ENCODE measurements at regions not wholly inside any gene's neighbourhood (a gene's known extent, or its start where the extent isn't known, plus 50 kb on each side); places are given as distances from the start of the nearest gene placed in this dataset.

DNA sequence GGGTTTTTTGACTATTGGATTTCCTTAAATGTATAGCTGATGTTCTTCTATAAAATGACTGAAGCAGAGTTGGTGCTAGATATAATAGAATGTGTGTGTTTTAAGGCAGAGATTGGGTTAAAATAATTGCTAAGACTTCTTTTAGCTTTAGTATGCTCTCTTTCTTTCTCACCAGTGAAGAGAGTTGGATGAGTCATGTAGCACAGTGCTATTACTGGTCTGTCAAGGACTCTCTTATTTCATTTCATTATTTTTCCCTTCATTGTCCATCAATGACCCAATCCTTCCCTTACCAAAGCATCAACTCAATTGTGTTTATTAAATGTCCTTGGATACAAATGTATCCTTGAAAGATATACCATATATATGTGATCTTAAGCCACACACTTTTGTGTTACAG, 268.9 kb downstream of the IRS2 start:
- POLR2A ChIA-PET = no interaction called here
- H3K4me3 ChIP-seq = no peak overlapping the region
- no TSS peak for BruUV-seq (replicated peaks)

More for the DNA sequence above, 268.9 kb downstream of the IRS2 start:
- SMC1A ChIA-PET (ENCODE audit: uncharacterized antibody, unreplicated experiment) = no interaction called here
- FAIRE-seq (no peak), DNase-seq (ENCODE audit: low read depth, low spot score) (no peak), ATAC-seq (no peak)
- Histone ChIP-seq H3K27ac (ENCODE audit: control insufficient read depth, insufficient read depth) (no peak overlapping the region), H4K20me1 (ENCODE audit: control insufficient read depth, insufficient read depth) (no peaks in the 10 kb centered on the region), H3K79me2 (ENCODE audit: control insufficient read depth, insufficient read depth, low read length) (no peaks in the 10 kb centered on the region), H3K9ac (ENCODE audit: control insufficient read depth, insufficient read depth, low read length) (no peak overlapping the region), H3K27me3 (replicated peaks in 1 of 2; ENCODE audit: control insufficient read depth in 2 of 2, insufficient read depth in 2 of 2, low read length in 1 of 2) (no peaks in the 10 kb centered on the region), H3K36me3 (ENCODE audit: control insufficient read depth in 2 of 2, insufficient read depth in 2 of 2, low read length in 1 of 2) (no peaks in the 10 kb centered on the region), H2AFZ (ENCODE audit: control insufficient read depth, low read depth, low read length) (no peak overlapping the region), H3K9me3 (replicated peaks; ENCODE audit: control insufficient read depth, insufficient read depth, low read length) (no peaks in the 10 kb centered on the region), H3K4me1 (ENCODE audit: control insufficient read depth, insufficient read depth, low read length) (no peaks in the 10 kb centered on the region), H3K4me2 (ENCODE audit: control insufficient read depth, insufficient read depth) (no peak overlapping the region)
- CTCF ChIA-PET = interaction anchor here (1.1 to 1.2 kb wide), 2 partner anchors 29 to 371 kb away, joined by 3 to 4 read pairs; no protein-coding TSS in a partner anchor
- intact Hi-C loops (cut with micrococcal nuclease; ENCODE audit: unreplicated experiment) (no loop called here), in situ Hi-C loops (cut with MboI) (no loop called here)
- RAD21 ChIA-PET (ENCODE audit: unreplicated experiment) = interaction anchor here (0.6 kb wide), 1 partner anchor 118 kb away, joined by 3 read pairs; no protein-coding TSS in a partner anchor
- no peak for TF ChIP-seq SREBF2 (IDR thresholded peaks at IDR 0.05; ENCODE audit: low read length)
- no peak for TF ChIP-seq ESRRA (IDR thresholded peaks at IDR 0.05; ENCODE audit: low read length)
- TF ChIP-seq GATAD2B (conservative IDR thresholded peaks at IDR 0.05; ENCODE audit: low read depth) = no peak
- TF ChIP-seq, protein P1, sequence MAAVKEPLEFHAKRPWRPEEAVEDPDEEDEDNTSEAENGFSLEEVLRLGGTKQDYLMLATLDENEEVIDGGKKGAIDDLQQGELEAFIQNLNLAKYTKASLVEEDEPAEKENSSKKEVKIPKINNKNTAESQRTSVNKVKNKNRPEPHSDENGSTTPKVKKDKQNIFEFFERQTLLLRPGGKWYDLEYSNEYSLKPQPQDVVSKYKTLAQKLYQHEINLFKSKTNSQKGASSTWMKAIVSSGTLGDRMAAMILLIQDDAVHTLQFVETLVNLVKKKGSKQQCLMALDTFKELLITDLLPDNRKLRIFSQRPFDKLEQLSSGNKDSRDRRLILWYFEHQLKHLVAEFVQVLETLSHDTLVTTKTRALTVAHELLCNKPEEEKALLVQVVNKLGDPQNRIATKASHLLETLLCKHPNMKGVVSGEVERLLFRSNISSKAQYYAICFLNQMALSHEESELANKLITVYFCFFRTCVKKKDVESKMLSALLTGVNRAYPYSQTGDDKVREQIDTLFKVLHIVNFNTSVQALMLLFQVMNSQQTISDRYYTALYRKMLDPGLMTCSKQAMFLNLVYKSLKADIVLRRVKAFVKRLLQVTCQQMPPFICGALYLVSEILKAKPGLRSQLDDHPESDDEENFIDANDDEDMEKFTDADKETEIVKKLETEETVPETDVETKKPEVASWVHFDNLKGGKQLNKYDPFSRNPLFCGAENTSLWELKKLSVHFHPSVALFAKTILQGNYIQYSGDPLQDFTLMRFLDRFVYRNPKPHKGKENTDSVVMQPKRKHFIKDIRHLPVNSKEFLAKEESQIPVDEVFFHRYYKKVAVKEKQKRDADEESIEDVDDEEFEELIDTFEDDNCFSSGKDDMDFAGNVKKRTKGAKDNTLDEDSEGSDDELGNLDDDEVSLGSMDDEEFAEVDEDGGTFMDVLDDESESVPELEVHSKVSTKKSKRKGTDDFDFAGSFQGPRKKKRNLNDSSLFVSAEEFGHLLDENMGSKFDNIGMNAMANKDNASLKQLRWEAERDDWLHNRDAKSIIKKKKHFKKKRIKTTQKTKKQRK (IDR thresholded peaks at IDR 0.05; ENCODE audit: low read depth, low read length) = no peak
- no peak for TF ChIP-seq NFYA (IDR thresholded peaks at IDR 0.05; ENCODE audit: borderline replicate concordance, low read depth, low read length)

Measured in GM12878 (cell line).